ENCODE measurements at regions not wholly inside any gene's neighbourhood (a gene's known extent, or its start where the extent isn't known, plus 50 kb on each side); places are given as distances from the start of the nearest gene placed in this dataset.

- DNase-seq (peak in 3 of 14 experiments; percentile 30 to 79 (median 42)), ATAC-seq (ENCODE audit: poor library complexity) (peak; percentile 49)
- H3K27ac ChIP-seq (ENCODE audit: low read depth in 1 of 2, low read length in 2 of 2): no peak overlapping the region
- peaks cover 0 to 17% of the 10 kb centered on the region in 2 experiments for H3K9me3 ChIP-seq (ENCODE audit: control insufficient read depth in 1 of 2, insufficient read depth in 1 of 2, low read length in 2 of 2)
- H3K27ac Mint-ChIP-seq: no peak overlapping the region
- no peaks in the 10 kb centered on the region for H3K4me1 Mint-ChIP-seq (ENCODE audit: low read depth)
- H3K4me1 ChIP-seq (ENCODE audit: insufficient read depth, low read length): no peaks in the 10 kb centered on the region
- H3K36me3 ChIP-seq (ENCODE audit: insufficient read depth, low read length): no peaks in the 10 kb centered on the region
- H3K9me3 Mint-ChIP-seq: no peaks in the 10 kb centered on the region
- ChIA-PET POLR2A (no interaction called here), CTCF (no interaction called here)
- no peak overlapping the region for H3K4me3 ChIP-seq (ENCODE audit: low read length)
- no peak overlapping the region for H3K4me3 Mint-ChIP-seq
- H3K36me3 Mint-ChIP-seq (ENCODE audit: low read depth): no peaks in the 10 kb centered on the region
- H3K27me3 Mint-ChIP-seq: no peaks in the 10 kb centered on the region
- H3K27me3 ChIP-seq (ENCODE audit: control insufficient read depth in 1 of 2, insufficient read depth in 2 of 2, low read length in 2 of 2): no peaks in the 10 kb centered on the region
- intact Hi-C loops (cut with DNase I, micrococcal nuclease): no loop called here
- TF ChIP-seq CTCF (IDR thresholded peaks at IDR 0.05): no peak
Measured at GRCh38 chr10:1809139-1809741, 71.9 kb upstream of the ADARB2 start.

- ATAC-seq (ENCODE audit: poor library complexity) (no peak), DNase-seq (no peak)
- H3K27me3 ChIP-seq (ENCODE audit: control insufficient read depth in 1 of 2, insufficient read depth in 2 of 2, low read length in 2 of 2): no peaks in the 10 kb centered on the region
- no peaks in the 10 kb centered on the region for H3K36me3 Mint-ChIP-seq (ENCODE audit: low read depth)
- no peak for TF ChIP-seq CTCF (IDR thresholded peaks at IDR 0.05)
- no peak overlapping the region for H3K27ac ChIP-seq (ENCODE audit: low read depth in 1 of 2, low read length in 2 of 2)
- intact Hi-C loops (cut with DNase I, micrococcal nuclease): no loop called here
- no peak overlapping the region for H3K27ac Mint-ChIP-seq
- no peaks in the 10 kb centered on the region for H3K27me3 Mint-ChIP-seq
- ChIA-PET POLR2A (no interaction called here), CTCF (no interaction called here)
- peaks cover 0 to 20% of the 10 kb centered on the region in 2 experiments for H3K9me3 ChIP-seq (ENCODE audit: control insufficient read depth in 1 of 2, insufficient read depth in 1 of 2, low read length in 2 of 2)
- no peaks in the 10 kb centered on the region for H3K4me1 Mint-ChIP-seq (ENCODE audit: low read depth)
- no peaks in the 10 kb centered on the region for H3K4me1 ChIP-seq (ENCODE audit: insufficient read depth, low read length)
- no peaks in the 10 kb centered on the region for H3K36me3 ChIP-seq (ENCODE audit: insufficient read depth, low read length)
- no peak overlapping the region for H3K4me3 Mint-ChIP-seq
- no peaks in the 10 kb centered on the region for H3K9me3 Mint-ChIP-seq
- H3K4me3 ChIP-seq (ENCODE audit: low read length): no peak overlapping the region
Measured at GRCh38 chr10:1807924-1808323, 70.6 kb upstream of the ADARB2 start.

- CTCF ChIA-PET: no interaction called here
- no peaks in the 10 kb centered on the region for H3K9me3 Mint-ChIP-seq
- no peaks in the 10 kb centered on the region for H3K36me3 ChIP-seq (ENCODE audit: insufficient read depth, low read length)
- no peak for TF ChIP-seq CTCF (IDR thresholded peaks at IDR 0.05)
- H3K9me3 ChIP-seq (ENCODE audit: control insufficient read depth in 1 of 2, insufficient read depth in 1 of 2, low read length in 2 of 2): peaks cover 0 to 20% of the 10 kb centered on the region in 2 experiments
- POLR2A ChIA-PET: no interaction called here
- DNase-seq (no peak), ATAC-seq (ENCODE audit: poor library complexity) (no peak)
- no peaks in the 10 kb centered on the region for H3K4me1 ChIP-seq (ENCODE audit: insufficient read depth, low read length)
- no peak overlapping the region for H3K4me3 Mint-ChIP-seq
- no peaks in the 10 kb centered on the region for H3K27me3 ChIP-seq (ENCODE audit: control insufficient read depth in 1 of 2, insufficient read depth in 2 of 2, low read length in 2 of 2)
- H3K4me1 Mint-ChIP-seq (ENCODE audit: low read depth): peaks cover 5% of the 10 kb centered on the region
- H3K4me3 ChIP-seq (ENCODE audit: low read length): no peak overlapping the region
- H3K36me3 Mint-ChIP-seq (ENCODE audit: low read depth): no peaks in the 10 kb centered on the region
- no peaks in the 10 kb centered on the region for H3K27me3 Mint-ChIP-seq
- no peak overlapping the region for H3K27ac ChIP-seq (ENCODE audit: low read depth in 1 of 2, low read length in 2 of 2)
- intact Hi-C loops (cut with DNase I, micrococcal nuclease): no loop called here
- no peak overlapping the region for H3K27ac Mint-ChIP-seq
Measured at GRCh38 chr10:1807196-1807595, 69.9 kb upstream of the ADARB2 start.
